ENCODE measurements at regions not wholly inside any gene's neighbourhood (a gene's known extent, or its start where the extent isn't known, plus 50 kb on each side); places are given as distances from the start of the nearest gene placed in this dataset.

DNA sequence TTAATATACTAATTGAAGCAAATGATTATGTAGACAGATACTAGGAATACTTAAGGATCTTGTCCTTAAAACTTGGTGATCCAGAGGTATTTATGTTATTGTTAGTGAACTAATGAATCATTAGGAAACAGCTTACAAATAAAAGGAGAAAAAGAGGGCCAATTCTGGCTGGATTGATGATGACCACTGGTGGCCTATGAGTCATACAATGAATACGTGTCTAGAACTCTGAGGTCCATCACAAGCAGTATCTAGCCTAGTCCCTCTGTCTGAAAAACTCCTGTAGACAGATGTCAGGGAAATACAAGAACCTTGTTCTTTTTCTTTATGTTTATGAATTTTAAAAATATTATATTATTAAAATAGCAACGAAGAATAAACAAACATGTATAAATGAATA, 51.7 kb upstream of the RTL1 start:
- H3K9me3 ChIP-seq (ENCODE audit: control insufficient read depth in 2 of 2, low read length in 2 of 2) = no peaks in the 10 kb centered on the region
- H3K9ac ChIP-seq (ENCODE audit: low read length in 2 of 2) = no peak overlapping the region

DNA sequence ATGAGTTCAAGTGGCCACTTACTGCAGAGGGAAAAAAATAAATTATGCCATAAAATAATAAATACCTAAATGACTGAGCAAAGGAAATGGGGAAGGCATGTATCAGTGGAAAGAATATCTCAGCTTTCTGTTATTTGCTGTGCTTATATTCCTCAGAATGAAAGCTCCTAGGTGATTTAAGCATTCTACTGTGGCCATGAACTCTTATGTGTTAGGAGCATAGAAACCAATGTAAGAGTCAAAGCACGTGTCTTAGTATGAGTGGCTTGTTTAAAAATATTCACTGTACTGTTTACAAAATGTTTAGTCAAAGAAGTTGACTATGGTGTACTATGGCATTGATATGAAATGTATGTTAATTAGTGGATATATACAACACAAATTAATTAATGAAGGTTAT, 59.0 kb upstream of the RTL1 start:
- Histone ChIP-seq H3K36me3 (ENCODE audit: control insufficient read depth in 2 of 2, insufficient read depth in 2 of 2, low read length in 2 of 2) (no peaks in the 10 kb centered on the region), H3K27ac (ENCODE audit: low read length) (no peak overlapping the region), H3K4me3 (ENCODE audit: low read length in 2 of 2) (no peak overlapping the region), H3K4me1 (ENCODE audit: control insufficient read depth, insufficient read depth, low read length) (no peaks in the 10 kb centered on the region), H3K27me3 (ENCODE audit: control insufficient read depth in 1 of 2, insufficient read depth in 2 of 2, low read length in 2 of 2) (no peaks in the 10 kb centered on the region), H3K9me3 (ENCODE audit: control insufficient read depth in 2 of 2, low read length in 2 of 2) (no peaks in the 10 kb centered on the region), H3K9ac (ENCODE audit: low read length in 2 of 2) (no peak overlapping the region)

More for the DNA sequence above, 51.7 kb upstream of the RTL1 start:
- no peak overlapping the region for H3K27ac ChIP-seq (ENCODE audit: low read length)
- H3K4me1 ChIP-seq (ENCODE audit: control insufficient read depth, insufficient read depth, low read length) = no peaks in the 10 kb centered on the region
- H3K36me3 ChIP-seq (ENCODE audit: control insufficient read depth in 2 of 2, insufficient read depth in 2 of 2, low read length in 2 of 2) = no peaks in the 10 kb centered on the region
- no peaks in the 10 kb centered on the region for H3K27me3 ChIP-seq (ENCODE audit: control insufficient read depth in 1 of 2, insufficient read depth in 2 of 2, low read length in 2 of 2)
- H3K4me3 ChIP-seq (ENCODE audit: low read length in 2 of 2) = no peak overlapping the region

DNA sequence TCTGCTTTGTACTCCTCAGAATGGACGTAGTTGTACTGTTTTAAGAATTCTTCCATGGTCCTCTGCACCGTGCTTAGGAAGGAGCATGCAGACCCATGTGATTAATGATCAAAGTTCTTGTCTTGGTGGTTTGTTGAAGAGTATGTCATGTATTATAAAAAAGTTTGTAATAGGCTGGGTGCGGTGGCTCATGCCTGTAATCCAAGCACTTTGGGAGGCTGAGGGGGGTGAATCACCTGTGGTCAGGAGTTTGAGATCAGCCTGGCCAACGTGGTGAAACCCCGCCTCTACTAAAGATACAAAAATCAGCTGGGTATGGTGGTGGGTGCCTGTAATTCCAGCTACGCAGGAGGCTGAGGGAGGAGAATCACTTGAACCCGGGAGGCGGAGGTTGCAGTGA, 61.8 kb upstream of the RTL1 start:
- H3K9me3 ChIP-seq (ENCODE audit: control insufficient read depth in 2 of 2, low read length in 2 of 2) = no peaks in the 10 kb centered on the region
- no peaks in the 10 kb centered on the region for H3K4me1 ChIP-seq (ENCODE audit: control insufficient read depth, insufficient read depth, low read length)

DNA sequence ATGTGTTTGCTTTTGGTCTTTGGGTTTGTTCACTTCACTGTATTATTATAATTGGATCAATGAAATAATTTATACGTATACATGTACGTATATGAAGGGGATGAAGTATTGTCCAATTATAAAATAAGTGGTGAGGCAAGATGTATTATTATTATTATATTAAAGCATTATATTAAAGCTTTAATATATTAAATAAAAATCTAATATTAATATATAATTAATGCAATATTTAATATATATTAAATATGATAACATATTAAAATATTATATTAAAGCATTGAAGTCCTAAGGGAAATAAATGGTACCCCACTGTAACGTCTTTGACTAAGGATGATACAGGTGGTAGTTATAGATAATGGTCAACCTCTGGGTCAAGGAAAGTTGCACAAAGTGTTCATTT, 63.7 kb upstream of the RTL1 start:
- no peak overlapping the region for H3K27ac ChIP-seq (ENCODE audit: low read length)
- H3K4me3 ChIP-seq (ENCODE audit: low read length in 2 of 2) = no peak overlapping the region
- no peaks in the 10 kb centered on the region for H3K4me1 ChIP-seq (ENCODE audit: control insufficient read depth, insufficient read depth, low read length)
- no peak overlapping the region for H3K9ac ChIP-seq (ENCODE audit: low read length in 2 of 2)
- no peaks in the 10 kb centered on the region for H3K9me3 ChIP-seq (ENCODE audit: control insufficient read depth in 2 of 2, low read length in 2 of 2)
- no peaks in the 10 kb centered on the region for H3K36me3 ChIP-seq (ENCODE audit: control insufficient read depth in 2 of 2, insufficient read depth in 2 of 2, low read length in 2 of 2)
- H3K27me3 ChIP-seq (ENCODE audit: control insufficient read depth in 1 of 2, insufficient read depth in 2 of 2, low read length in 2 of 2) = no peaks in the 10 kb centered on the region

More for the DNA sequence above, 61.8 kb upstream of the RTL1 start:
- H3K9ac ChIP-seq (ENCODE audit: low read length in 2 of 2) = no peak overlapping the region
- no peaks in the 10 kb centered on the region for H3K27me3 ChIP-seq (ENCODE audit: control insufficient read depth in 1 of 2, insufficient read depth in 2 of 2, low read length in 2 of 2)
- no peak overlapping the region for H3K27ac ChIP-seq (ENCODE audit: low read length)
- no peak overlapping the region for H3K4me3 ChIP-seq (ENCODE audit: low read length in 2 of 2)
- H3K36me3 ChIP-seq (ENCODE audit: control insufficient read depth in 2 of 2, insufficient read depth in 2 of 2, low read length in 2 of 2) = no peaks in the 10 kb centered on the region

DNA sequence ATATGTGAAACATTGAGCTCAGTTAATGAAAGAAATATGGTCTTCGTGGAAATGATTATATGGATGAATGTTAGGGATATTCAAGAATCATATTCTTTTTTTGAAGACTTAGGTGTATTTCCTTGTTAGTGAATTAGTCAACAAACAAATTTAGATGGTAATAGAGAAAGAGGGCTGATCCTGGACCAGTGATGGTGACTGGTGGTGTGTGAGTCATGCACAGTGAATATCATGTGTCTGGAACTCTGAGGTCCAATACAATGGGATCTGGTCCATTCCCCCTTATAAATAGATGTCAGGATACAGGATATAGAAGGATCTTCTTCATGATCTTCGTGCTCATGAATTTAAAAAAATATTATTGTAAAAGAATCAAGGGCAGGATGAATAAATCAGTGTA, 64.4 kb upstream of the RTL1 start:
- no peaks in the 10 kb centered on the region for H3K9me3 ChIP-seq (ENCODE audit: control insufficient read depth in 2 of 2, low read length in 2 of 2)
- H3K27ac ChIP-seq (ENCODE audit: low read length) = no peak overlapping the region
- no peaks in the 10 kb centered on the region for H3K36me3 ChIP-seq (ENCODE audit: control insufficient read depth in 2 of 2, insufficient read depth in 2 of 2, low read length in 2 of 2)
- no peaks in the 10 kb centered on the region for H3K27me3 ChIP-seq (ENCODE audit: control insufficient read depth in 1 of 2, insufficient read depth in 2 of 2, low read length in 2 of 2)
- no peaks in the 10 kb centered on the region for H3K4me1 ChIP-seq (ENCODE audit: control insufficient read depth, insufficient read depth, low read length)
- H3K9ac ChIP-seq (ENCODE audit: low read length in 2 of 2) = no peak overlapping the region
- H3K4me3 ChIP-seq (ENCODE audit: low read length in 2 of 2) = no peak overlapping the region

DNA sequence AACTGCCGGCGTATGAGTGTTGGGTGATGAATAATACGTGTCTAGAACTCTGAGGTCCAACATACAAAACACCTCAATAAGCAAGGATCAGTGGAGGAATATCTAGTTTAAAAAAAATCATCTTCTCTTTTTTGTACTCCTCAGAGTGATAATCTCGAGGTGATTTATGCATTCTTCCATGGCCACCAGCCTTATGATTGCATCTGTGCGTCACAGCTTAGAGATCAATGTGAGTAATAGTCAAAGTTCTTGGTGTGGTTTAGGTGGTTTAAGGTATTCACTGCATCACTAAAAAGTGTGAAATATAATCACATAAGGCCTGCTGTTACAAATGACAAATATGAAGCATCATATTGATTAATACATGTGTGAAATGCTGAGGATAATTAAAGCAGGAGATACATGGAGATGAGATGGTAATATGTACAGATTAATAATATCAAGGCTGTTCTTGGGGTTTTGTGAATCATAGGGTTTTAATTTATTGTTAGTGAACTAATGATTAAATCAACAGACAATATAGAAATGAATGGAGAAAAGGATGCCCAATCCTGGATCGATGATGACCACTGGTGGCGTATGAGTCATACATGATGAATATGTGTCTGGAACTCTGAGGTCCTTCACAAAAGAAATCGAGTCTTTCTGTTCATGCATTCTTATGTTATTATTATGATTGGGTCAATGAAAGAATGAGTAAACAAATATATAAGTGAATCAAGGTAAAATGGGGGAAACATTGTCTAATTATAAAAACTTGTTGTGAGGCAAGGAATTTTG, 68.8 kb upstream of the RTL1 start:
- Histone ChIP-seq H3K9ac (ENCODE audit: low read length in 2 of 2) (no peak overlapping the region), H3K27me3 (ENCODE audit: control insufficient read depth in 1 of 2, insufficient read depth in 2 of 2, low read length in 2 of 2) (no peaks in the 10 kb centered on the region), H3K9me3 (ENCODE audit: control insufficient read depth in 2 of 2, low read length in 2 of 2) (no peaks in the 10 kb centered on the region), H3K4me1 (ENCODE audit: control insufficient read depth, insufficient read depth, low read length) (no peaks in the 10 kb centered on the region), H3K27ac (ENCODE audit: low read length) (no peak overlapping the region), H3K36me3 (ENCODE audit: control insufficient read depth in 2 of 2, insufficient read depth in 2 of 2, low read length in 2 of 2) (no peaks in the 10 kb centered on the region), H3K4me3 (ENCODE audit: low read length in 2 of 2) (no peak overlapping the region)

GRCh38 chr14:100975671-100976070, 72.1 kb upstream of the RTL1 start:
- Histone ChIP-seq H3K27me3 (ENCODE audit: control insufficient read depth in 1 of 2, insufficient read depth in 2 of 2, low read length in 2 of 2) (no peaks in the 10 kb centered on the region), H3K9me3 (ENCODE audit: control insufficient read depth in 2 of 2, low read length in 2 of 2) (no peaks in the 10 kb centered on the region), H3K36me3 (ENCODE audit: control insufficient read depth in 2 of 2, insufficient read depth in 2 of 2, low read length in 2 of 2) (no peaks in the 10 kb centered on the region), H3K9ac (ENCODE audit: low read length in 2 of 2) (no peak overlapping the region), H3K27ac (ENCODE audit: low read length) (no peak overlapping the region), H3K4me1 (ENCODE audit: control insufficient read depth, insufficient read depth, low read length) (no peaks in the 10 kb centered on the region), H3K4me3 (ENCODE audit: low read length in 2 of 2) (no peak overlapping the region)

DNA sequence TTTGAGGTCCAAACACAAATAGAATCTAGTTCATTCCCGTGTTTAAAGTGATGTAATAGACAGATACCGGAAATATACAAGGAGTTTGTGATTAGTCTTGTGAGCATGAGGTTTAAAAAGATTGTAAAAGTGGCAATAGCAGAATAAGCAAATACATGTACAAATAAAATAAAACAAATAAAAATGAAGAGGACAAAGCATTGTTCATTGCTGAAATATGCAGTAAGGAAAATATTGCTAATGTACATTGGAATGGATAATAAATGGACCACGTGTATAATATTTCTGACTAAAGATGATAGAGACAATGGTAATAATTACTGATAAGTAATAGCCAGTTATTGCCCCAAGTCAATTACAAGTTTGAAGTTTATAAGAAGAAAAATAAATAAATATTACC, 75.6 kb upstream of the RTL1 start:
- H3K4me3 ChIP-seq (ENCODE audit: low read length in 2 of 2) = no peak overlapping the region

GRCh38 chr14:100979780-100980179, 76.3 kb upstream of the RTL1 start:
- Histone ChIP-seq H3K9ac (ENCODE audit: low read length in 2 of 2) (no peak overlapping the region), H3K4me1 (ENCODE audit: control insufficient read depth, insufficient read depth, low read length) (no peaks in the 10 kb centered on the region), H3K27ac (ENCODE audit: low read length) (no peak overlapping the region), H3K4me3 (ENCODE audit: low read length in 2 of 2) (no peak overlapping the region), H3K27me3 (ENCODE audit: control insufficient read depth in 1 of 2, insufficient read depth in 2 of 2, low read length in 2 of 2) (no peaks in the 10 kb centered on the region), H3K36me3 (ENCODE audit: control insufficient read depth in 2 of 2, insufficient read depth in 2 of 2, low read length in 2 of 2) (no peaks in the 10 kb centered on the region), H3K9me3 (ENCODE audit: control insufficient read depth in 2 of 2, low read length in 2 of 2) (no peaks in the 10 kb centered on the region)

More for the DNA sequence above, 75.6 kb upstream of the RTL1 start:
- H3K27ac ChIP-seq (ENCODE audit: low read length) = no peak overlapping the region
- H3K9me3 ChIP-seq (ENCODE audit: control insufficient read depth in 2 of 2, low read length in 2 of 2) = no peaks in the 10 kb centered on the region
- no peaks in the 10 kb centered on the region for H3K4me1 ChIP-seq (ENCODE audit: control insufficient read depth, insufficient read depth, low read length)
- no peaks in the 10 kb centered on the region for H3K36me3 ChIP-seq (ENCODE audit: control insufficient read depth in 2 of 2, insufficient read depth in 2 of 2, low read length in 2 of 2)
- H3K27me3 ChIP-seq (ENCODE audit: control insufficient read depth in 1 of 2, insufficient read depth in 2 of 2, low read length in 2 of 2) = no peaks in the 10 kb centered on the region
- no peak overlapping the region for H3K9ac ChIP-seq (ENCODE audit: low read length in 2 of 2)

- H3K27me3 ChIP-seq (ENCODE audit: control insufficient read depth in 1 of 2, insufficient read depth in 2 of 2, low read length in 2 of 2) = no peaks in the 10 kb centered on the region
- no peak overlapping the region for H3K27ac ChIP-seq (ENCODE audit: low read length)
- H3K4me3 ChIP-seq (ENCODE audit: low read length in 2 of 2) = no peak overlapping the region
- H3K4me1 ChIP-seq (ENCODE audit: control insufficient read depth, insufficient read depth, low read length) = no peaks in the 10 kb centered on the region
- H3K36me3 ChIP-seq (ENCODE audit: control insufficient read depth in 2 of 2, insufficient read depth in 2 of 2, low read length in 2 of 2) = no peaks in the 10 kb centered on the region
- no peak overlapping the region for H3K9ac ChIP-seq (ENCODE audit: low read length in 2 of 2)
- H3K9me3 ChIP-seq (ENCODE audit: control insufficient read depth in 2 of 2, low read length in 2 of 2) = no peaks in the 10 kb centered on the region
Observed at GRCh38 chr14:100980823-100981222, 77.3 kb upstream of the RTL1 start.

GRCh38 chr14:100981809-100982208, 78.3 kb upstream of the RTL1 start:
- Histone ChIP-seq H3K4me3 (ENCODE audit: low read length in 2 of 2) (no peak overlapping the region), H3K4me1 (ENCODE audit: control insufficient read depth, insufficient read depth, low read length) (no peaks in the 10 kb centered on the region), H3K27me3 (ENCODE audit: control insufficient read depth in 1 of 2, insufficient read depth in 2 of 2, low read length in 2 of 2) (no peaks in the 10 kb centered on the region), H3K36me3 (ENCODE audit: control insufficient read depth in 2 of 2, insufficient read depth in 2 of 2, low read length in 2 of 2) (no peaks in the 10 kb centered on the region), H3K27ac (ENCODE audit: low read length) (no peak overlapping the region), H3K9me3 (ENCODE audit: control insufficient read depth in 2 of 2, low read length in 2 of 2) (no peaks in the 10 kb centered on the region), H3K9ac (ENCODE audit: low read length in 2 of 2) (no peak overlapping the region)

All from stomach smooth muscle (tissue), 2 donors.